GM19025 (cell line): ENCODE measurements at regions not wholly inside any gene's neighbourhood (a gene's known extent, or its start where the extent isn't known, plus 50 kb on each side); places are given as distances from the start of the nearest gene placed in this dataset.

ENCODE experiments used
- ATAC-seq: cut with Tn5 transposase; IDR thresholded peaks from one replicate; pipeline ENCODE4 v1.9.1; 2021; ENCODE audit warnings: mild to moderate bottlenecking, low read depth, moderate library complexity; ENCODE audit not compliant: unreplicated experiment

- ATAC-seq: no peak
These were observed 280.8 kb upstream of the ROPN1 start for GRCh38 chr3:124272605-124273151.

- no peak for ATAC-seq
These were observed 281.7 kb upstream of the ROPN1 start for GRCh38 chr3:124273651-124274050.

GRCh38 chr3:124274051-124274450, 282.1 kb upstream of the ROPN1 start:
- ATAC-seq: no peak

- ATAC-seq: no peak
These were observed 283.5 kb upstream of the ROPN1 start for GRCh38 chr3:124275412-124275811.

GRCh38 chr3:124276133-124276532, 284.2 kb upstream of the ROPN1 start:
- no peak for ATAC-seq

- ATAC-seq: no peak
These were observed 284.7 kb upstream of the ROPN1 start for GRCh38 chr3:124276539-124277143.

GRCh38 chr3:124277144-124277890, 285.4 kb upstream of the ROPN1 start:
- ATAC-seq: no peak

GRCh38 chr3:124281453-124282316, 289.8 kb upstream of the ROPN1 start:
- no peak for ATAC-seq

- ATAC-seq: no peak
These were observed 291.1 kb upstream of the ROPN1 start for GRCh38 chr3:124282751-124283651.

GRCh38 chr3:124283652-124284023, 291.7 kb upstream of the ROPN1 start:
- no peak for ATAC-seq

GRCh38 chr3:124288996-124289395, 297.1 kb upstream of the ROPN1 start:
- no peak for ATAC-seq

GRCh38 chr3:124291008-124291407, 299.1 kb upstream of the ROPN1 start:
- no peak for ATAC-seq

- no peak for ATAC-seq
These were observed 300.4 kb upstream of the ROPN1 start for GRCh38 chr3:124292329-124292728.

- ATAC-seq: no peak
These were observed 301.7 kb upstream of the ROPN1 start for GRCh38 chr3:124293584-124293983.

GRCh38 chr3:124295362-124295761, 303.4 kb upstream of the ROPN1 start:
- no peak for ATAC-seq

GRCh38 chr3:124296406-124296805, 304.5 kb upstream of the ROPN1 start:
- no peak for ATAC-seq

GRCh38 chr3:124297062-124297980, 305.4 kb upstream of the ROPN1 start:
- ATAC-seq: no peak

- no peak for ATAC-seq
These were observed 306.4 kb upstream of the ROPN1 start for GRCh38 chr3:124298301-124298700.

- ATAC-seq: no peak
These were observed 307.0 kb upstream of the ROPN1 start for GRCh38 chr3:124298951-124299350.
